NOMO-1 treated with dmso at 0.1 percent for 144 hours (cell line): ENCODE measurements at regions not wholly inside any gene's neighbourhood (a gene's known extent, or its start where the extent isn't known, plus 50 kb on each side); places are given as distances from the start of the nearest gene placed in this dataset.

Experiments used
- DNase-seq: peaks from one replicate; lab custom pipeline; 2025; ENCODE audit not compliant: unreplicated experiment; lab: John Stamatoyannopoulos, UW

DNA sequence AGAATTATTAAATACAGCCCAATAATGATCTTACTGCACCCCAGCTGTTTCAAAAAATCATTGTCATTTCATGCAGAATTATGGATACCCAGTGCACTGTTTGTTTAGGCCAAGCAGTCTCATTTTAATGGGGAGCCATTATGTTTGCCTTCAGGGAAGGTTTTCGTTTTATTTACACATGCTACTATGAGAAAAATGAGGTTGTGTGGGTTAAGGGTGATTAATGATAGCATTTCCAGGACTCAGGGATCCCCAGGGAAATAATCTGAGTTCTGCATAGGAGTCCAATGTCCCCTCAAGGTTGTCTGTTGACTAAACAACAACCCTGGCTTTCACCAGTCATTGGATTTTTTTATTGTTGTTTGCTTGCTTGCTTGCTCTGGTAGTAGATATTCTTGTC, 71.0 kb upstream of the ZP4 start:
- DNase-seq, result no peak

- no peak for DNase-seq
These were observed 69.1 kb upstream of the ZP4 start for GRCh38 chr1:237959838-237960237.

GRCh38 chr1:237953238-237953637, 62.5 kb upstream of the ZP4 start:
- no peak for DNase-seq
